ENCODE measurements at regions not wholly inside any gene's neighbourhood (a gene's known extent, or its start where the extent isn't known, plus 50 kb on each side); places are given as distances from the start of the nearest gene placed in this dataset.

- ChIA-PET POLR2A (no interaction called here), CTCF (no interaction called here)
- H3K4me1 ChIP-seq (ENCODE audit: control insufficient read depth in 2 of 2, insufficient read depth in 2 of 2, low read length in 2 of 2), result no peaks in the 10 kb centered on the region
- ATAC-seq, result no peak
- peaks cover 0 to 22% (median 3%) of the 10 kb centered on the region in 11 donors for H3K9me3 Mint-ChIP-seq
- no peaks in the 10 kb centered on the region for H3K4me1 Mint-ChIP-seq
- no peaks in the 10 kb centered on the region for H3K27me3 ChIP-seq (ENCODE audit: control insufficient read depth in 2 of 2, insufficient read depth in 2 of 2, low read length in 2 of 2)
- H3K36me3 ChIP-seq (ENCODE audit: control insufficient read depth in 2 of 3, insufficient read depth in 3 of 3, low read length in 3 of 3), result no peaks in the 10 kb centered on the region
- DNase-seq, result no peak
- H3K36me3 Mint-ChIP-seq, result no peaks in the 10 kb centered on the region
- H3K27ac Mint-ChIP-seq, result no peak overlapping the region
- peaks cover 0 to 7% (median 0%) of the 10 kb centered on the region in 3 experiments for H3K9me3 ChIP-seq (ENCODE audit: control insufficient read depth in 2 of 3, low read length in 3 of 3)
- no peak overlapping the region for H3K27ac ChIP-seq (ENCODE audit: low read depth, low read length)
- H3K27me3 Mint-ChIP-seq, result no peaks in the 10 kb centered on the region
- no peak overlapping the region for H3K4me3 Mint-ChIP-seq
- intact Hi-C loops (cut with micrococcal nuclease), result no loop called here
- H3K4me3 ChIP-seq (ENCODE audit: low read length), result no peak overlapping the region
Observed at GRCh38 chr14:83764656-83765599, 1765.0 kb upstream of the FLRT2 start.

GRCh38 chr14:83777516-83777915, 1752.4 kb upstream of the FLRT2 start:
- H3K9me3 Mint-ChIP-seq, result peaks cover 0 to 12% (median 5%) of the 10 kb centered on the region in 11 donors
- no peaks in the 10 kb centered on the region for H3K36me3 Mint-ChIP-seq
- Histone ChIP-seq H3K36me3 (ENCODE audit: control insufficient read depth in 2 of 3, insufficient read depth in 3 of 3, low read length in 3 of 3) (no peaks in the 10 kb centered on the region), H3K27ac (ENCODE audit: low read depth, low read length) (no peak overlapping the region), H3K4me1 (ENCODE audit: control insufficient read depth in 2 of 2, insufficient read depth in 2 of 2, low read length in 2 of 2) (no peaks in the 10 kb centered on the region), H3K9me3 (ENCODE audit: control insufficient read depth in 2 of 3, low read length in 3 of 3) (no peaks in the 10 kb centered on the region), H3K27me3 (ENCODE audit: control insufficient read depth in 2 of 2, insufficient read depth in 2 of 2, low read length in 2 of 2) (no peaks in the 10 kb centered on the region), H3K4me3 (ENCODE audit: low read length) (no peak overlapping the region)
- intact Hi-C loops (cut with micrococcal nuclease), result no loop called here
- ATAC-seq (no peak), DNase-seq (no peak)
- no peak overlapping the region for H3K4me3 Mint-ChIP-seq
- no peaks in the 10 kb centered on the region for H3K4me1 Mint-ChIP-seq
- no peaks in the 10 kb centered on the region for H3K27me3 Mint-ChIP-seq
- CTCF ChIA-PET, result no interaction called here
- POLR2A ChIA-PET, result no interaction called here
- H3K27ac Mint-ChIP-seq, result no peak overlapping the region

- H3K4me1 Mint-ChIP-seq, result no peaks in the 10 kb centered on the region
- CTCF ChIA-PET, result no interaction called here
- intact Hi-C loops (cut with micrococcal nuclease), result no loop called here
Observed at GRCh38 chr14:83779266-83779665, 1750.7 kb upstream of the FLRT2 start.

GRCh38 chr14:83780321-83780720, 1749.6 kb upstream of the FLRT2 start:
- ATAC-seq (no peak), DNase-seq (no peak)
- Mint-ChIP-seq H3K4me1 (no peaks in the 10 kb centered on the region), H3K9me3 (peaks cover 0 to 11% (median 4%) of the 10 kb centered on the region in 11 donors), H3K4me3 (no peak overlapping the region), H3K36me3 (no peaks in the 10 kb centered on the region), H3K27ac (no peak overlapping the region), H3K27me3 (no peaks in the 10 kb centered on the region)
- H3K9me3 ChIP-seq (ENCODE audit: control insufficient read depth in 2 of 3, low read length in 3 of 3), result no peaks in the 10 kb centered on the region
- H3K27ac ChIP-seq (ENCODE audit: low read depth, low read length), result no peak overlapping the region
- no peaks in the 10 kb centered on the region for H3K27me3 ChIP-seq (ENCODE audit: control insufficient read depth in 2 of 2, insufficient read depth in 2 of 2, low read length in 2 of 2)
- H3K4me1 ChIP-seq (ENCODE audit: control insufficient read depth in 2 of 2, insufficient read depth in 2 of 2, low read length in 2 of 2), result no peaks in the 10 kb centered on the region
- ChIA-PET CTCF (no interaction called here), POLR2A (no interaction called here)
- intact Hi-C loops (cut with micrococcal nuclease), result no loop called here
- no peaks in the 10 kb centered on the region for H3K36me3 ChIP-seq (ENCODE audit: control insufficient read depth in 2 of 3, insufficient read depth in 3 of 3, low read length in 3 of 3)
- no peak overlapping the region for H3K4me3 ChIP-seq (ENCODE audit: low read length)

More at GRCh38 chr14:83779266-83779665, 1750.7 kb upstream of the FLRT2 start:
- H3K27me3 Mint-ChIP-seq, result no peaks in the 10 kb centered on the region
- Histone ChIP-seq H3K9me3 (ENCODE audit: control insufficient read depth in 2 of 3, low read length in 3 of 3) (no peaks in the 10 kb centered on the region), H3K27me3 (ENCODE audit: control insufficient read depth in 2 of 2, insufficient read depth in 2 of 2, low read length in 2 of 2) (no peaks in the 10 kb centered on the region), H3K4me3 (ENCODE audit: low read length) (no peak overlapping the region), H3K4me1 (ENCODE audit: control insufficient read depth in 2 of 2, insufficient read depth in 2 of 2, low read length in 2 of 2) (no peaks in the 10 kb centered on the region), H3K36me3 (ENCODE audit: control insufficient read depth in 2 of 3, insufficient read depth in 3 of 3, low read length in 3 of 3) (no peaks in the 10 kb centered on the region), H3K27ac (ENCODE audit: low read depth, low read length) (no peak overlapping the region)
- H3K9me3 Mint-ChIP-seq, result peaks cover 0 to 12% (median 5%) of the 10 kb centered on the region in 11 donors
- H3K36me3 Mint-ChIP-seq, result no peaks in the 10 kb centered on the region
- POLR2A ChIA-PET, result no interaction called here
- DNase-seq (no peak), ATAC-seq (no peak)
- no peak overlapping the region for H3K4me3 Mint-ChIP-seq
- H3K27ac Mint-ChIP-seq, result no peak overlapping the region

- Histone ChIP-seq H3K9me3 (ENCODE audit: control insufficient read depth in 2 of 3, low read length in 3 of 3) (no peaks in the 10 kb centered on the region), H3K36me3 (ENCODE audit: control insufficient read depth in 2 of 3, insufficient read depth in 3 of 3, low read length in 3 of 3) (no peaks in the 10 kb centered on the region), H3K4me1 (ENCODE audit: control insufficient read depth in 2 of 2, insufficient read depth in 2 of 2, low read length in 2 of 2) (no peaks in the 10 kb centered on the region), H3K27me3 (ENCODE audit: control insufficient read depth in 2 of 2, insufficient read depth in 2 of 2, low read length in 2 of 2) (no peaks in the 10 kb centered on the region), H3K27ac (ENCODE audit: low read depth, low read length) (no peak overlapping the region), H3K4me3 (ENCODE audit: low read length) (no peak overlapping the region)
- ATAC-seq (no peak), DNase-seq (no peak)
- H3K36me3 Mint-ChIP-seq, result no peaks in the 10 kb centered on the region
- intact Hi-C loops (cut with micrococcal nuclease), result no loop called here
- H3K9me3 Mint-ChIP-seq, result peaks cover 0 to 22% (median 4%) of the 10 kb centered on the region in 11 donors
- POLR2A ChIA-PET, result no interaction called here
- no peak overlapping the region for H3K27ac Mint-ChIP-seq
- no peaks in the 10 kb centered on the region for H3K27me3 Mint-ChIP-seq
- CTCF ChIA-PET, result interaction anchor here (0.7 to 0.9 kb wide), 2 partner anchors 10 to 17 kb away, joined by 3 read pairs; no protein-coding TSS in a partner anchor
- H3K4me1 Mint-ChIP-seq, result no peaks in the 10 kb centered on the region
- no peak overlapping the region for H3K4me3 Mint-ChIP-seq
Observed at GRCh38 chr14:83798421-83798820, 1731.5 kb upstream of the FLRT2 start.

GRCh38 chr14:83799233-83799632, 1730.7 kb upstream of the FLRT2 start:
- intact Hi-C loops (cut with micrococcal nuclease), result no loop called here
- ATAC-seq, result no peak
- Mint-ChIP-seq H3K27me3 (no peaks in the 10 kb centered on the region), H3K36me3 (no peaks in the 10 kb centered on the region), H3K4me3 (no peak overlapping the region), H3K9me3 (peaks cover 0 to 19% (median 3%) of the 10 kb centered on the region in 11 donors), H3K4me1 (no peaks in the 10 kb centered on the region), H3K27ac (no peak overlapping the region)
- no peaks in the 10 kb centered on the region for H3K27me3 ChIP-seq (ENCODE audit: control insufficient read depth in 2 of 2, insufficient read depth in 2 of 2, low read length in 2 of 2)
- POLR2A ChIA-PET, result no interaction called here
- no peaks in the 10 kb centered on the region for H3K36me3 ChIP-seq (ENCODE audit: control insufficient read depth in 2 of 3, insufficient read depth in 3 of 3, low read length in 3 of 3)
- no peak for DNase-seq
- no peaks in the 10 kb centered on the region for H3K9me3 ChIP-seq (ENCODE audit: control insufficient read depth in 2 of 3, low read length in 3 of 3)
- no peaks in the 10 kb centered on the region for H3K4me1 ChIP-seq (ENCODE audit: control insufficient read depth in 2 of 2, insufficient read depth in 2 of 2, low read length in 2 of 2)
- CTCF ChIA-PET, result no interaction called here
- H3K27ac ChIP-seq (ENCODE audit: low read depth, low read length), result no peak overlapping the region
- H3K4me3 ChIP-seq (ENCODE audit: low read length), result no peak overlapping the region

- H3K36me3 Mint-ChIP-seq, result no peaks in the 10 kb centered on the region
- H3K9me3 ChIP-seq (ENCODE audit: control insufficient read depth in 2 of 3, low read length in 3 of 3), result no peaks in the 10 kb centered on the region
- no peaks in the 10 kb centered on the region for H3K4me1 ChIP-seq (ENCODE audit: control insufficient read depth in 2 of 2, insufficient read depth in 2 of 2, low read length in 2 of 2)
- ChIA-PET POLR2A (no interaction called here), CTCF (no interaction called here)
- ATAC-seq (no peak), DNase-seq (no peak)
- intact Hi-C loops (cut with micrococcal nuclease), result no loop called here
- no peaks in the 10 kb centered on the region for H3K36me3 ChIP-seq (ENCODE audit: control insufficient read depth in 2 of 3, insufficient read depth in 3 of 3, low read length in 3 of 3)
- H3K27ac ChIP-seq (ENCODE audit: low read depth, low read length), result no peak overlapping the region
- no peak overlapping the region for H3K4me3 ChIP-seq (ENCODE audit: low read length)
- H3K27me3 Mint-ChIP-seq, result no peaks in the 10 kb centered on the region
- H3K27me3 ChIP-seq (ENCODE audit: control insufficient read depth in 2 of 2, insufficient read depth in 2 of 2, low read length in 2 of 2), result no peaks in the 10 kb centered on the region
- no peak overlapping the region for H3K27ac Mint-ChIP-seq
- no peak overlapping the region for H3K4me3 Mint-ChIP-seq
- peaks cover 2 to 11% (median 6%) of the 10 kb centered on the region in 11 donors for H3K9me3 Mint-ChIP-seq
- H3K4me1 Mint-ChIP-seq, result no peaks in the 10 kb centered on the region
Observed at GRCh38 chr14:83814896-83815295, 1715.0 kb upstream of the FLRT2 start.

Data from naive thymus-derived CD4-positive, alpha-beta T cell (primary cell).